ENCODE measurements at regions not wholly inside any gene's neighbourhood (a gene's known extent, or its start where the extent isn't known, plus 50 kb on each side); places are given as distances from the start of the nearest gene placed in this dataset.
"Not testable (repeated sequence)": the region's sequence is repeated elsewhere in the genome, so short reads cannot be mapped to it uniquely, and the experiment has no call there.

DNA sequence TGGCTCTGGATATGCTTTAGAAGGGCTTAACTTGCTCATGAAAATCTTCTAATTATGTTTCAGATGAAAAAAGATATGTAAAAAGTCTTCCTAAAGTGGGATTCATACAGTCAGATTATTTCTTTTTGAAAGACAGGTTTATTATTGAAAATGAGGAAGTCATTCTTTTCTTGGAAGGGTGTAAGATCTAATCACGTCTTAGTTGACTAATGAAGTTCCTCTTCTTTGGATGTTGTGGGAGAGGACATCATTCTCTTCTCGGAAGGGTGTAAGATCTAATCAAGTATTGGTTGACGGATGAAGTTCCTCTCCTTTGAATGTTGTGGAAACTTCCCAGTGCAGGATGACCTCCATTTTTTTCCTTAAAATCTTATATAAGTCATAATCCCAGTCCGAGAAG, 74.9 kb downstream of the ALG10 start:
- ATAC-seq (ENCODE audit: poor library complexity), result no peak
- no peak for DNase-seq
- intact Hi-C loops (cut with DNase I), result no loop called here

DNA sequence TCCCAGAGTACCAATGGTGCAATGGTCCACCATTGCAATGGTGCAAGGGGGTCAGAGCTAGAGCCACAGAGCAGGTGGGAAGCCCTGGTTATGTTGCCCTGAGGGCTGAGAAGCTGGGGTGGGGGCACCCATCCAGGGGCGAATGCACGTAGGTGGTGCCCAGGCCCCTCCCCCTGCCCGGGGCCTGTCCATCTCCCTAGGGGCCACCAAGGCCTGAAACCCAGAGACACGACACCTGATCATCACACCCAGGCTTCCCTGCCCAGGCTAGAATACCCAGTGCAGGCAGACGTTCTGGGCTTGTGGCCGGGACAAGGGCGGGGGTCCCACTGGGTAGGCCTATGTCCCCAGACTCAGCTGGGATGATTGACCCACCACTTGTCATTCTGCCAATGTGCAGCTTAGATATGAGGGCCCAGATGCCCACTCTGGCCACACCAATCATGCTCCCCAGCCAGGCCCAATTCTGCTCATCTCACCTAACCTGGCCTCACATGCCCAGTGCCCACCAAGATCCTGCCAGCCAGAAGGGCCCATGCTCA, 83.2 kb downstream of the ALG10 start:
- DNase-seq (no peak), ATAC-seq (ENCODE audit: poor library complexity) (no peak)
- intact Hi-C loops (cut with DNase I), result no loop called here

DNA sequence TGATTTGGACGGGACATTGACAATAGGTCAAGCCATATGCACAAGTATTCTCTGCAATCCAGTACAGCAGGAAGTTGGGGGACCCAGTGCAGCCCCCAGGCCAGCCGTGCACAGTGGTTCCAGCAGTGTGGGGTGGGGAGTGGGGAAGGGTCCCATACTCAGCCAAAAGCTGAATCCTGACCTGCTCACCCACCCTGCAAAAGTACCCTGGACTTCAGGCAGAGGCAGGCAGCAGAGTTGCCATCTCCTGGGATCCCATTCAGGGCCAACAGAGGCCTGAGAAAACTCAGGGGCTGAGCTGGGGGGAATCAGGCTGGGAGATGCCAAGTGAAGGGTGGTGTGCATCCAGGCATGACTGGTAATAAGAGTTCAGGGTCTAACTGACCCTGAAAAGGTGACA, 83.9 kb downstream of the ALG10 start:
- ATAC-seq (ENCODE audit: poor library complexity), result no peak
- DNase-seq, result no peak
- intact Hi-C loops (cut with DNase I), result no loop called here

DNA sequence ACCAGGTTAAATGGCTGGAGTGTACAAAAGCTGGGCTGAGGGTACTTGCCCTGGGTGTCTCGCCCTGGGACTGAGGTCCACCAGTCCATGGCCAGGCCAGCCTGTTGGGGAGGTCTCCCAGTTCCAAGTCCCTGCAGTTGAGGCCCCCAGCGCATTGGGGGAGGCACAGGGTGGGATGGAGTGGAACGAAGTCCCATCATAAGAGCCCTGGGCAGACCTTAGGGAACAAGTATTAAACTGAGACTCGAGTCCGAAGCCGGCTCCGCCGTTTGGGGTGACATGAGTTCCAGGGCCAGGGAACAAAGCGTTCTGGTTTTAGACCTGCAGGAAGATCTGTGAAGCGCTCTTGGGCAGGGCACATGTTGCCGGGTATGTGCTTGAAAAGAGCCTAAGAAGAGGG, 84.7 kb downstream of the ALG10 start:
- intact Hi-C loops (cut with DNase I), result no loop called here
- ATAC-seq (ENCODE audit: poor library complexity) (no peak), DNase-seq (no peak)

DNA sequence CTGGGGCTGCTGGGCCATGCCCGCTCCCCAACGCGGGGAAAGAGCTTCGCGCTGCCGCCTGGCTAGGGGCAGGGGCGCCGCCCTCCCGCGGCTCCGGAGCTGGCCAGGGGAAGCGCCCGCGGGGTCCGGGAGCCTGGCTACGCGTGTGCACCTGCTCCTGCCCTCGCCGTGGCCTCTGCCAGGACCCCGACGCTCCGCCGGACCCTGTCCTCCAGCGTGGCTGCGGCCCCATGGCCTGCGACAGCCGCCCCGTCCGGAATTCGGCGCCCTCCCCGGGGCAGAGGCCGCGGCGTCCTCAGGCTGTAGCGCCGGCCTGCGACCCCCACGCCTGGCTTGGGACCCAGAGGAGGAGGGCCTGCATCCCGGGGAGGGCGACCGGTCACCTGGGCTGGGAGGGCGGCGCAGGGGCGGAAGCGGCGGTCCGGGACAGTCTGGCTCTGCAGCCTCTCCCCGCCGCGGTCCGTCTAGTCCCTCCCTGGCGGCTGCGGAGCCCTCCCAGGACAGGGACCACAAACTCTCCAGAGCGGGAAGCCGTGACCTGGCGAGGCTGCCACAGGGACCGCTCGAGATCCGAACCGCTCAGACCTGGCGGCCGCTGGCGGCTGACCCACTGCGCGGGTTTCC, 85.6 kb downstream of the ALG10 start:
- ATAC-seq (ENCODE audit: poor library complexity), result no peak

DNA sequence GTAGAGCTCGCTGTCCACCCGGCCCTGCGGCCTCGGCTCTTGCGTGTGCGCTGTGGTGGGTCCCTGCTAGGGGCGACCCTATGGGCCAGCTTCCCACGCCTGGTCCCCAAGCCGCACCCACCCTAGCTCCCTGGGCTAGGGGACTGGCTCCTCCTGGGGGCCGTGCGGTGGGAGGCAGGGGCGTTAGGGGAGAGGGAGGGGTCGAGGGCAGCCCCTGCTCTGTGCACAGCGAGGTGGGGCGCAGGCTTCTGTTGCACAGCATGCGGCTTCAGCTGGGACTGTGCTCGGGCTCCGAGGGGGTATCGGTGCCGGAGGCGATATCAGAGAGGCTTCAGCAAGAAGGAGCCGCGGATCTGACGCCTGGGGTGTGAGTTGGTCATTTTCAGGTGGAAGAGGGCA, 86.1 kb downstream of the ALG10 start:
- intact Hi-C loops (cut with DNase I), result no loop called here
- no peak for DNase-seq
- no peak for ATAC-seq (ENCODE audit: poor library complexity)

More for the DNA sequence above, 85.6 kb downstream of the ALG10 start:
- intact Hi-C loops (cut with DNase I), result no loop called here
- DNase-seq, result no peak

DNA sequence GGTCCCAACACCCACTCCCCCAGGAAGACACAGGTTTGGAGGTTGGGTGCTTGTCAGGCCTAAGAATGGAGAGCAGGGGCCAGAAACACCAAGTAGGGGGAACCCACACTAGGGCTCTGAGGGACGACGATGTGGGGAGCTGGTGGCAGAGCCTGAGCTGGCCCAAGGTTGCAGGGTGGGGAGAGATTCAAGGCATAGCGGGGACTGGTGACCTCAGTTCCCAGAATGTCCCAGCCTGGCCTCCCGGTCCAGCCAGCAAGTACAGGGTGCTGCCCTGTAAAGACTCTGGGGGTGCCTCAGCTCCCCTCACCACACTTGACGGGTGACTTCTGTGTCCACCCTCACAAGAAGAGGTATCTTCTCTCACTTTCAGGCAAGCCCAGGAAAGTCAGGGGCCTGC, 86.7 kb downstream of the ALG10 start:
- ATAC-seq (ENCODE audit: poor library complexity) (no peak), DNase-seq (no peak)
- intact Hi-C loops (cut with DNase I), result no loop called here

DNA sequence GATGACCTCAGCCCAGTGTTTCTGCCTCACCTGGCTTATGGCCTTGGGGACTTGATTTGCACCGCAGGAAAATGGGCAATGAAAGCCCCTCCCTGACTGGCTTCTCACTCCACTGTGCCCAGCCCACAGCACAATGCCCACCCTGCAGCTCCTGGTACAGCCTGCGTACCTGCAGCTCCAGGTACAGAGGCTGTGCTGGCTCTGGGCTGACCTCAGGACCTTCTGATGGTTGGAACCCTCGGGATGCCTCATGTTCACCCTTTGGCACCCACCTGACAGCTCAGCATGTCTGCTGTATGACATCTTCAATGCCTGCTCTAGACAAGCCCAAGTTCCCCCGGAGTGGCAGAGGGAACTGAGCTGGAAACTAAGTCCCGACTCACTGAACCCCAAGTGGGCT, 87.1 kb downstream of the ALG10 start:
- no peak for DNase-seq
- ATAC-seq (ENCODE audit: poor library complexity), result no peak
- intact Hi-C loops (cut with DNase I), result no loop called here

DNA sequence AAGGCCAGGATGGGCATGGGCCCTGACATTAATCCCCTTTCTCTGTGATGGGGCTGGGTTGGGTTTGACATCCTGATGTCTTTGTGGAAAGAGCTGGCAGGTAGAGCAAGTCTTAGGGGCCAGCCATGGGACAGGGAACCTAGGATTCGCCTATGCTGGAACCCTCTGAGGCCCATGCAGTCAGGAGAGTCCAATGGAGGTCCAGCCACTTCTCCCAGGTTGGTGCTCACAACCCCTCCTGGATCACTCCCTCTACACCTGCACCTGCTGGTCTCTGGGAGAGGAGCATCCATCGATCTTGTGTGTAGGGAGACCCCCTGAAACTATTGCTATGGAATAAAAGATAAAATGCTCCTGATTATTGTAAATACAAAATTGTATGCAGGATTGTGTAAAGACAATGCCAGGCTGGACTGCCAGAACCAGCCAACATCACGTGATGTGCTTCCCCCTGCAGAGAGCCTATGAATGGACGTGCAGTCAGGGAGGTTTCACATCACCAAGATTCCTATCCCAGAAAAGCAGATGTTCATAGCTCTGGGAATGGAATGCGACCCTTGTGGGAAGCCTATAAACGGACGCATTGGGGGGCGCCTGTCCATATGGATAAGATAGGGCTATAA, 87.7 kb downstream of the ALG10 start:
- intact Hi-C loops (cut with DNase I); ATAC-seq (ENCODE audit: poor library complexity); DNase-seq: not testable (repeated sequence)

DNA sequence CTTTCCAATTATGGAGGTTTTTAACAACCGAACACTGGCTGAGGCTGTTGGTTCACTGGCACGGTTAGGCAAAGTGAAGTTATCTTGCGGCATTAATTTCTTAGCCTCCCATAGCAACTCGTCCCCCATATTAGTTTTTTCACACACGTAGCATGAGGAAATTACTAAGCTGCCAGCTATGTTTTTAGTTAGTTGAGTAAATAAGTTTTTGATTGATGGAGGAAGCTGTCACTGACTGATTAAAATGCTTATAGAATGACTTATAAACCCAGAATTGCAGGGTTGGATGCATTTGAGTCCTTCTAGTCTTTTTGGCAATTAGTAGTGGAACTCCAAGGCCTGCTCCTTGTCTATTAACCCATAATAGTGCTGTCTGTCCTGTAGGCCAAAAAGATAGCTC, 97.1 kb downstream of the ALG10 start:
- intact Hi-C loops (cut with DNase I), result no loop called here
- DNase-seq, result no peak
- no peak for ATAC-seq (ENCODE audit: poor library complexity)

DNA sequence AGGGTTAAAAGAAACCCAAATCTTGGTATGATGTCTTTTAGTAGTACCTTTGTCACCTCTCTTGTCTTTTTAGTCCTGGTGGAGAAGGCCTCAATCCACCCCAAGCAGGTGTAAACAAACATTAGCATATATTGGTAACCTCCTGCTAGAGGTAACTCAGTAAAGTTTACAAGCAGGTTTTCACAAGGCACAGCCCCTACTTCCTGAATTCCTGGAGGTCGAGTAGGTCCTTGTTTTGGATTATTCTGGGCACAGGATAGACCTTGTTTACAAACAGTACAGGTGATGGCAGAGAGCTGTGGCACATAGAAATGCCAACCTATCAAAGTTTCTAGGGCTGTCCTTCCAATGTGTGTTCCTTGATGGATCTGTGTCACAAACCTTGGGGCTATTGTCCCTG, 99.1 kb downstream of the ALG10 start:
- DNase-seq (no peak), ATAC-seq (ENCODE audit: poor library complexity) (no peak)
- intact Hi-C loops (cut with DNase I), result no loop called here

DNA sequence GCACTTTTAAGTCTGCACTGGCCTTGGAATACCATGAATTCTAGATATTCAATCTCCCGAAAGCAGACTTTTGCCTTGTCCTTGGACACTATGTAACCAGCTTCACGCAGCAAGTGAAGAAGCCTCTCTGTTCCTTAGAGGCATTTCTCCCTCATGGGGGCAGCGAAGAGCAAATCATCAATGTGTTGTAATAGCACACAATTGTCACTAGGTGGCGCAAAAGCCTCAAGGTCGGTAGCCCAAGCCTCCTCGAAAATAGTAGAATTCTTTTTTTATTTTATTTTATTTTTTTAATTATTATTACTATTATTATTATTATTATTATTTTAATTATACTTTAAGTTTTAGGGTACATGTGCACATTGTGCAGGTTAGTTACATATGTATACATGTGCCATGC, 100.8 kb downstream of the ALG10 start:
- intact Hi-C loops (cut with DNase I), result loop anchor here (2.0 kb wide), 1 partner anchor 94 kb away; no protein-coding TSS in a partner anchor
- ATAC-seq (ENCODE audit: poor library complexity), result peak; percentile 61
- DNase-seq, result not testable (repeated sequence)

DNA sequence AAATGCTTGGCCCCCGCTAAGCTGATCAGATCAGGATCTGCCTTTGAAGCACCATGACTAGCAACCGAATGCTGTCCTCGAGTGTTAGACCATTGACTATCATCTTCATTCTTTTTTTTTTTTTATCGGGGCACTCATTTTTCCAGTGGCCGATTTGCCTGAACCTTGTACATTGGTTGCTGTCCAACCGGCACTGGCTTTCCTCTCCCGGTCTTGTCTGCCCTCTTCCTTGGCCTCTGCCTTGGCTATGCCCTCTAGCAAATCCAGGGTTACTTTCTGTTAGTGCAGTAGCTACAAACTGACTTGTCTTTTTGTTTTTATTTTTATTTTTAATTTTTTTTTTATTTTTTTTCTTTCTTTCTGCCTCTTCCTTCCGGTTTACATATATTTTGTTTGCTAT, 102.3 kb downstream of the ALG10 start:
- intact Hi-C loops (cut with DNase I), result no loop called here

DNA sequence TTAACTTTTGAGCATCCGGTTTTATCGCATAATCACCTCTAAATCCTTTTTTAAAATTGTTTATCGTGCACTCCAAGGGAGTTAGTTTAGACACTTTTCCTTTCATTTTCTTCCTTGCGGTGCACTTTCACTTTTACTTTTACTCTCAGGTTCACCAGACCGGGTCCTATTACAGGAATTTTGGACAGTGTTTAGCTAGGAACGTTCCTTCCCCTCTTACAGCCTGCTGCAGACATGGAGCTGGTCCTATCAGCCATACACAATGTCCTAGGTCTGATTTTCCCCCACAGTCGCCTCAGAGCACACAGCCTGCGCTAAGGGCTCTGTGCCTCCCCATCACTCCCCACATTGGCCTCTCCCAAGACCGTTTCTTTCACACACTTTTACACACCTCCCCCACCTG, 103.9 kb downstream of the ALG10 start:
- no peak for DNase-seq
- no peak for ATAC-seq (ENCODE audit: poor library complexity)
- intact Hi-C loops (cut with DNase I), result no loop called here

More for the DNA sequence above, 102.3 kb downstream of the ALG10 start:
- no peak for DNase-seq
- no peak for ATAC-seq (ENCODE audit: poor library complexity)

DNA sequence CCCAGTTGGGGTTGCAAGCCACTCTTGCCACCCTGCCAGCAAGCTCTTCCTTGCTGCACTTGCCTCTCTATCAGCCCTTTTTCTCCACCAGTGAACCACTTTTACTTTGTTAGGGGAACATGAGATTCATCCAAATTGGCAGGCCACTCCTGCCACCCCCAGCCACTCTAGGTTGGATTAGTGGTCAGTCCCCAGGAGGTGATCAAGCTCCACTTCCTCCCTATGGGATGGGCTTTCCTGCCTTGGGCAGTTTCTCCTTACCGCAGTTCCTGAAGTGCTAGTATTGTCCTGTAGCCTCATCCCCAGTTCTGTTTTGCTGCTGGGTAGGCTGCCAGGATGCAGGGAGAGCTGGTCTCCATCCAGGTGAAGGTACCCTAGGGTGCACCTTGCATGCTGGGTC, 104.5 kb downstream of the ALG10 start:
- DNase-seq (no peak), ATAC-seq (ENCODE audit: poor library complexity) (no peak)
- intact Hi-C loops (cut with DNase I), result no loop called here

DNA sequence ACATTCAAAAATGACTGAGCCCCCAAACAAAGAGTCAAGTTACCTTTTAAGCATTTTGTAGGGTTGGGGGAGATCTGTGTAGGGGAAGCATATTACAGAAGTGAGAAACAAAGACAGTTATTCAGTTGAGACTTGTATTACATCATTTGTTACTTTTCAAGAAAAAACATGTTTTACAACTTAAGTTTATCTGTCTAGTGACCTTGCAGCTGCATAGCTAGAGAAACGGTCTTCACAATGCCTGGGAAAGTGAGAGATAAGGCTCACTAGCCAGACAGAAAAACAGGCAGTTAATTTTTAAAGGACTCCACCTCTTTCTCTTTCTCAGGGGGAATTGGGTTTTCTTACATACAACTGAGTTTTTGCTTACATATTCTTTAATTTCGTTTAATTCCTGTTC, 105.1 kb downstream of the ALG10 start:
- ATAC-seq (ENCODE audit: poor library complexity); DNase-seq; intact Hi-C loops (cut with DNase I): not testable (repeated sequence)

DNA sequence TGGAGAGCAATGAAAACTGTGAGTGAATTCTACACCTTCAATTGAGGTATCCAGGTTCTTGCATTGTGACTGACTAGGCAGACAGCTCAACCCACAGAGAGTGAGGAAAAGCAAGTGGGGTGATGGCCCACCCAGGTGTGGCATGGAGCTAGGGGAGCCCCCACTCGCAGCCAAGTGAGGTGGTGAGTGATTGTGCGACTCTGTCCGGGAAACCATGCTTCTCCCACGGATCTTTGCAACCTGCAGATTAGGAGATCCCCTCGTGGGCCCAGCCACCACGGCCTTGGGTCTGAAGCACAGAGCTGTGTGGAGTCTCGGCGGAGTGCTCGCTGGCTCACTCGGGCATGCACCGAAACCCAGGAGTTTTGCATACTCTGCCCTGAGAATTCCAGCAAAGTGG, 120.1 kb downstream of the ALG10 start:
- intact Hi-C loops (cut with DNase I), result no loop called here
- DNase-seq, result no peak
- ATAC-seq (ENCODE audit: poor library complexity), result no peak

DNA sequence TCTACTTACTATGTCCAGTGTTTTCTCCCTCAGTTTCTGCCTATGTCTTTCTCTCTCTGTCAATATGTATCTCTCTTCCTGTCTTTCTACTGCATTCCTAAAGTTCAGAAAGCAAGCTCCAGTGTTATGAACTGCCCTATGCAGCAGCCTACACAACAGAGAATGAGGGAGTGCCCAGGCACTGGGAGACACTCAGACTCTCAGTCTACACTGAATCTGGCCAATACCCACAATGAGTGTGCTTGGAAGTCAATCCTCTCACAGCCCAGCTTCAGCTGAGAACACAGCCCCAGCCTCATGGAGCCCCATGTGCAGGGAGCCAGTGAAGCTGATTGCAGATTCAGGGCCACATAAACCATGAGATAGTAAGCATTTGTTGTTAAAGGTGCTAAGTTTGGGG, 128.7 kb downstream of the ALG10 start:
- intact Hi-C loops (cut with DNase I), result no loop called here
- ATAC-seq (ENCODE audit: poor library complexity) (no peak), DNase-seq (no peak)

DNA sequence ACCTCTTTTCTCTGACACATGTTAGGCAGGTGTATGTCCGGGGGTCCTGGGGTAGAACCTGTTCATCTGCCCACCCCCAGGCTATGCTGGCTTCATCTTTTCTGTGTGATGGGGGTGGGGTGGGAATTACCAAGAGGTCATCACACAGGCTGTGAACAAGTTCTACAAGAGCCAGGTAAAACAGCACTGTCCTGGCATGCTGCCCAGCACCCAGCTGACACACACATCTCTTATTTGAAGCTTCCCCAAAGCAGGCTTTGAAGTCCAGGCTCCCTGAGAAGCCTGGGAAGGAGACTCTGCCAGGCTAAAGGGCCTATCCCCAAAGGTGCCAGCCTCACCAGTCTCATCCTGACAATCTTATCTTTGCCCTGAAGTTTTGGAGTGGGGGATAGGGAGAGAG, 141.1 kb downstream of the ALG10 start:
- no peak for DNase-seq
- intact Hi-C loops (cut with DNase I), result no loop called here
- no peak for ATAC-seq (ENCODE audit: poor library complexity)

DNA sequence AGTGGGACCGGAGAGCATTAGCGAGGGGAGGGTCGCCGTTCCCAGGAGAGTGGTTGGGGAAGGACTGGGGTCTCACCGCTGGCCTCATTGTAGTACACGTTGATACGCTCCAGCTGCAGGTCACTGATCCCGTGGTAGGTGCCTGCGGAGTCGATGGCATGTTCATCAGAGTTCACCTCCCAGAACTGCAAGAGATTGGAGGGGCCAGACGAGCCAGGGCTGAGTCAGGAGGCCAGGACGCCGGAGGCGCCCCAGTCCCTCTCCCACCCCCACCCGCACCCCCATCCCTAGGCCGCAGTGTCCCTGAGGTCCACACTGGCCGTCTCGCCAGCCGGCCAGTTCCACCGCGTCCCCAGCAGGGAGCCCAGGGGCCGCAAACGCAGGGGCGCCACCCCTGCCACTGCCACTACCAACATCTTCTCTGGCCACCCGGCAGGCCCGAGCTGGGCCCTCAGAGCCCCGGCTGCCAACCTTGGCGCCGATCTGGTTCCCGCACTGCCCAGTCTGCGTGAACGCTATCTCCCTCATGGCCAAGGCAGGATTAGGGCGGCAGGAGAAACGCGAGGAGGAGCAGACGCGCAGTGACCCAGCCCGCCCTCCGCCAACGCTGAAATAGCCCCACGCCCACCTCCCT, 144.2 kb downstream of the ALG10 start:
- intact Hi-C loops (cut with DNase I), result no loop called here
- DNase-seq (no peak), ATAC-seq (ENCODE audit: poor library complexity) (no peak)

All from Right ventricle myocardium superior (tissue), 1 donor.